HG03520 (cell line): ENCODE measurements at regions not wholly inside any gene's neighbourhood (a gene's known extent, or its start where the extent isn't known, plus 50 kb on each side); places are given as distances from the start of the nearest gene placed in this dataset.
"Not testable (repeated sequence)": the region's sequence is repeated elsewhere in the genome, so short reads cannot be mapped to it uniquely, and the experiment has no call there.

Experiments used
- ATAC-seq: cut with Tn5 transposase; IDR thresholded peaks from one replicate; pipeline ENCODE4 v1.9.1; 2021; ENCODE audit warnings: mild to moderate bottlenecking, moderate library complexity; ENCODE audit not compliant: unreplicated experiment

DNA sequence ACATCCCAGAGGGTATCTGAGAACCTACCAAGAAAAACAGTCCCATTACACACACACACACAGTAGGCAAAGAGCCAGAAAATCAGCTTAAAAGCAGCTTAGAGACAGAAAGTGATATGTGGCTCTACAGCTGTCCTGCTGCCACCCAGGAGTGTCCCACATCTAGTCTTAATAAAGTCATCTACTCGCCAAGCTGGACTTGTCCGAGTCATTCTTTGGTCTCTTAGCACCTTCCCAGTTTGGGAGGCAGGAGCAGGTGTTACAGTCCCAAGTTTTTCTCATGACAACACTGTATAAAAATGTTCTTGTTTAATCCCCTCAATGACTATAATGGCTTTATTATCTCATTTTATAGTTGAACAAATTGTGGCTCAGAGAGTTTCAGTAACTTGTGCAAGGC is 252.5 kb upstream of the CASK start:
- no peak for ATAC-seq

DNA sequence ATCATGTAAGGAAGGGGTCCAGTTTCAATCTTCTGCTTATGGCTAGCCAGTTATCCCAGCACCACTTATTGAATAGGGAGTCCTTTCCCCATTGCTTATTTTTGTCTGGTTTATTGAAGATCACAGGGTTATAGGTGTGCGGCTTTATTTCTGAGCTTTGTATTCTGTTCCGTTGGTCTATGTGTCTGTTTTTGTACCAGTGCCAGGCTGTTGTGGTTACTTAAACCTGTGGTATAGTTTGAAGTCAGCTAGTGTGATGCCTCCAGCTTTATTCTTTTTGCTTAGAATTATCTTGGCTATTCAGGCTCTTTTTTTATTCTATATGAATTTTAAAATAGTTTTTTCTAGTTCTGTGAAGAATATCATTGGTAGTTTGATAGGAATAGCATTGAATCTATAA is 234.6 kb upstream of the CASK start:
- not testable (repeated sequence) for ATAC-seq

DNA sequence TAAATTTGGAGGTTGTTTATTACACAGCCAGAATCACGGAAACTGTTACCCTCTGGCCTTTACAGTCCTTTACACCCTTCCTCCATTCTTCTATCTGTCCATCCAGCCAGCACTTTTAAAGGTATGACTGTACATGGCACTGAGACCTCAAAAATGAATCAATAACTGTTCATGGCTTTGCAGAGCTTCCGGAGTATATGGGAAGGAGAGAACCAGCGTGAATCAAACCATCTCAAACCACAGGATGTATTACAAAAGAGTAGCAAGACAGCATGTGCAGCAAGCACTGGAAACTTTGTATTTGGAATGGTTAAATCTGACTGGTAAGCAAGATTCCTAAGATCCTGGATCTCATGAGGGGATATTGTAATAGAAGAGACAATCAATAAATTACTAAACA is 228.5 kb upstream of the CASK start:
- no peak for ATAC-seq

DNA sequence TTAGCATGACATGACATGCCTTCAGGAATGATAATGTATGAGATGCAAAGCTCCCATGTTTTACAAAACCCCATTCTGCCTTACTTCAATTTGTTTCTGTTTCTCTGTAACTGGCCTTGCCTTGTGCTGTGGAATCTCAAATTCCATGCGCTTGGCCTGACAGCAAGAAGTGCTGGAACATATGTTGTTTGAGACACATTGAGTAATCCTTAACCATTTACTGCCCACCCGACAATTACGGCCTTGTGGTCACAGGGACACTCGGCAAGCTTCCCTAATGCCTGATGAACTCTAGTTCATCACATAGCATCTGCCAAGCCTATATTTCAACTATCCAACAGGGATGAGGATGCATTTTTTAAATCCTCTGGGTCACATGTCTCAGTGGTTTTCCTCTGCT is 226.4 kb upstream of the CASK start:
- ATAC-seq: no peak

DNA sequence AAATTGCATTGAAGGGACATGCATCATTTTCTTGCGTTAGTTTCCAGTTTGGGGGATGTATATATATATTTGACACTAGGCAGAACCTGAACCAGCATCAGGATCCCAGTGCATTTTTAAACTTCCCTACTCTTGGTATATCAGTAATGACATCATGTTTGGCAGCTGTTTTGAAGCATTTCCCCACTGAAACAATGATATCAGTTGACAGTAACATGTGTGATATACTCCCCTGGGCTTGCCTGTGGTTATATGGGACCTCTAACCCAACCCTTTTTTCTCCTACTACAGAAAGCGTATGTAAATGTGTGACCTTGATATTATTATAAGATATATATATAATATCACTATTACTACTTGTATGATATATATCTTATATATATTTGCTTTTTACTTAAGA is 225.9 kb upstream of the CASK start:
- no peak for ATAC-seq

DNA sequence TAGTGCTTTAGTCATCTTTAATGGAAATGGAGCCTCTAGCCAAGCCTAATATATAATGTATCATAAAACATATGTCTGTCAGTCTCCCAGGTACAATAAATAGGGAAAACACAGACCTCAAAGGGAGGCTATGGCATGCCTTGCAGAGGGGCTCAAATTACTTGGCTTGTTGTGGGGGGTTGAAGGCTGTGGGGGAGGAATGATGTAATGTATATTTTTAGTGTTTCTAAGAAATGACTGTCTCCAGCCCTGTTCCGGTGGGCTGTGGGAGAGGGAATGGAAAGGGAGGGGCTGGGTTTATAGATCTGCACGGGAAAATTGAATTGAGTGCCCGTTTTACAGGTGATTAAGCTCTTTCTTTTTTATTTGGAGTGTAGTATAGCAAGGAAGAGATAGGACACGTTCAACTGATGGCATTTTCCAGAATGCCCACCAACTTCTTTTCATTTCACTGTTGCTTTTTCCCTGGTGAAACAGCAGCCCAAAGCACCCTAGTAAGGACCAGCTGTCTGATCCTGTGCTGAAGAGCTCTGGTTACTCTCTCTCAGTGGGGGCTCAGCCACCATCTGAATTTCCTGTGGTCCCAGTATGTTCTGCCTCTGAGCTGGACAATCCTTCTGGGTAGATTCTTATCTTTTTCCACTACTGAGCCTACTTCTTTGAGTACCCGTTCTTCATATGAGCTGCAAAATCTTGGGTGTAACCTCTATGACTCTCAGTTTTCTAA is 220.7 kb upstream of the CASK start:
- no peak for ATAC-seq

DNA sequence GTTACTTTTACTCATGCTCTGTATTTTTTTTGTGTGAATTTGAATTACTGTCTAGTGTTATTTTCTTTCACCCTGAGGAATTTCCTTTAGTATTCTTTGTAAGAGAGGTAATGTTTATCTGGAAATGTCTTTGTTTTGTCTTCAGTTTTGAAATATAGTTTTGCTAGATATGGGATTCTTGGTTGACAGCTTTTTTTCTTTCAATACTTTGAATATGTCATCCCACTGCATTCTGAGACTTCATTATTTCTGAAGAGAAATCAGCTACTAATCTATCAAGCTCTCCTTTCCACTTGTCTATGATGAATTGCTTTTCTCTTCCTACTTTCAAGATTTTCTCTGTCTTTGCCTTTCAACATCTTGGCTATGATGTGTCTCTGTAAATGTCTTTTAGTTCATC is 217.0 kb upstream of the CASK start:
- ATAC-seq: no peak

DNA sequence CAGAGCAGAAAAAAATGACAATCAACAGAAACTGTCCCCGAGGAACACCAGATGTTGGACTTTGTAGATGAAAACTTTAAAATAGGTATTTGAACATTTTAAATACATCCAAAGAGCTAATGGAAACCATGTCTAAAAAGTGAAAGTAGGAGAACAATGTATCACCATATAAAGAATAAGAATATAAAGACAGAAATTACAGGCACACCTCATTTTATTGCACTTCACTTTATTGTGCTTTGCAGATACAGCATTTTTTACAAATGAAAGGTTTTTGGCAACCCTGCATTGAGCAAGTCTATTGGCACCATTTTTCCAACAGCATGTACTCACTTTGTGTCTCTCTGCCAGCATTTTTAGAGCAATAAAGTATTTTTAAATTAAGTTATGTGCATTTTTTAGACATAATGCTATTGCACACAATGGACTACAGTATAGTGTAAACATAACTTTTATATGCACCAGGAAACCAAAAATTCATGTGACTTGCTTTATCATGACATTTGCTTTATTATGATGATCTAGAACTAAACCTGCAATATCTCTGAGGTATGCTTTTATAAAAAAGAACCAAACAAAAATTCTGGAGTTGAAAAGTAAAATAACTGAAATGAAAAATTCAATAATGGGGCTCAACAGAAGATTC is 212.4 kb upstream of the CASK start:
- no peak for ATAC-seq

DNA sequence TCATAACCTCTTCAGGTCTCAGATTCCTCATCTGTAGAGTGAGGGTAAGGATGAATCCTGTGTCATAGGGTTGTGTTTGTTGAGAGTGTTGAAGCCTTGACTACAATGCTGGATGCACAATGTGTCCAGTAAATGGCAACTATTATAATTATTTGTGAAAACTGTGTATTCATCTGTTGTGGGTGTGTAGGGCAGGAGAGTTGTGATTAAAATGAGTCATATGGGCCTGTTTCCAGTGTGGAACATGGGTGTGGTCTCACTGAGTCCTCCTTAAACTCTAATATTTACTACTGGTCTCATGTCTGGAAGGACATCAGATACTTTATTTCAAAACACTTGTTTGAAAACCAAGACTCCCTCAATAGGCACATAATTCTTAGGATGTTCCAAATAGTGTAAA is 208.5 kb upstream of the CASK start:
- ATAC-seq: no peak

DNA sequence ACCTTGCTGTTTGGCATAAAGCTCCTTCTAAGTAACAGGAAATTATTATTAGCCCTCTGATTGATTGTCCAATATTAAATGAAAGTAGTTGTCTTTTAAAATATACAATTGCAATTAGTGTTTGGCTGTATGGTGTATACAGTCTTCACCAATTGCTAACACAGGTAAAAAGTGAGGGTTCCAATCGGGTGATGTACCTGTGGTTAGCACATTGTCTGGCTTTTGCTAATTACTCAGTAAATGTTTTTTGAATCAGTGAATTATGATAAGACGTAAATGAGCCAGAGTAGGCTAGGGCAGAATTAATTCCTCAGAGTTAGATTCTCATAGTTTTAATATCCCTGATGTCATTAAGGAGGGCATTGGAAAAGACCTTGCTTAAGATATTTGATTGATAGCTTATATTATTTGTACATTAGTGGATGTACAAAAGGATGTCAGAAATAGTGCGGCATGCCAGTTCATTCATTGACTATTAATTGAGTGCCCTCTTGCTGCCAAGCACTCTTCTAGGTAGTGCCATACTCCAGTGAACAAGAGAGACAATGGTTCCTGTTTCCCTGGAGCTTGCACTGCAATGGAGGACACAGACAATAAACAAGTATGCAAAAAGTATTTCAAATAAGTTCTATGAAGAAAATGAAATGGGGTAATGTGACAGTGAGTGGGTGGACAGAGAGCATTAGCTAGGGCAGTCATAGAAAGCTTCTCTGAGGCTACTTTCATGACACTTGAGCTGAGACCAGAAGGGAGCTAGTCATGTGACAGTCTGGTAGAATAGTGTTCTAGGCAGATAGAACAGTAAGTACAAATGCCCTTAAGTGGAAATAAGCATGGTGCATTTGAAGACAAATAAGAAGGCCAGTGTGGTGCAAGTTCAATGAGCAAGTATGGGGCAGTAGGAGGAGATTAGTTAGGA is 205.9 kb upstream of the CASK start:
- no peak for ATAC-seq

DNA sequence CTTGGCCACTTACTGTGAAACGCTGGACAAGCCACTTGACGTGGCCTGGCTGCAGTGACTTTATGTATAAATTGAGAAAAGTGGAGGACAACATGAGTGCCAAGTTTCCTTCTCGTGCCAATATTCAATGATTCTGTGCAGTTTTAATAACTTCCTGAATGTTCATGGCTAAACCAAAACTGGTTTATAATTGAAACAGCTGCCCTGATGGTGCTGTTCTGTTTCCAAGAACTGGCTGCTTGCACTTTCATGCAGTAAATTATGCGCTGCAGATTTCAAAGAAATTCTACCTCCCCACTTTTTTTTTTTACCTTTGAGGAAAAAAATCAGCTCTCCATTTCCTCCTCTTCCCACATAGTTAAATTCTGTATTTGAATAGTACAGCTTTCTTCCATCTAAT is 205.2 kb upstream of the CASK start:
- no peak for ATAC-seq

DNA sequence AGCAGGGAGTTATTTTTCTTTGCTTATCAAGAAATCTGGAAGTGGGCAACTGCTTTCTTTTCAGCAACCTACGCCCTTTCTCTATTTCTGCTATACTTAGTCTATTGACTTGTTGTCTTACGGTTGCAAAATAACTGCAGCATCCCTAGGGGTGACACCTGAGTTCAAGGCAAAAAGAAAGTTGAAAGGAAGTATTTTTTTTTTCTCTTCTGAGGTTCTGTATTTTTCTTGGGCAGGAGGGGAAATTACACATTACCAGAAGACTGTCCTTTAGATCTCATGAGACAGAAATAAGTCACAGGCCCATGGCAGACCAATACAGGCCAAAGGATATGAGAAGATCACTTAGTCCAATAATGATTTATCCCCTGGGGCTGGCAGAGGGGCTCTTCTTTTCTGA is 204.7 kb upstream of the CASK start:
- peak; percentile 45 for ATAC-seq

DNA sequence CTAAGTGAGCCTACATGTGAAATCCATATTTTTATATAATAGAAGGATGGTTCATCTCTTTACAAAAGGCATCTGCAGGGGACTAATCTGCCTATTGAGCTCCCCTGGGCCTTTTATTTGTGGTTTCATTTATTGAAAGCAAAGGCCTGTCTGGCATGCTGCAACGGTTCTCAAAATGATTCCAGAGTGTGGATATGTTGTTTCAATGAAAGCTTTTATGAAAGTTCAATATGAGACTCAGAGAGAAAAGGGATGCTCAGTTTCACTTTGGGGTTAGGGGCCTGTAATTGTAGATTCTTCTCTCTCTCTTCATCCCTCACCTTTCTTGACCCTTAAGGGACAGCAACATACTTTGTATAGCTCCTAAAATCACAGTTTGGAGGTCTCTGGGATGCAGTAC is 204.2 kb upstream of the CASK start:
- ATAC-seq: peak; percentile 20

DNA sequence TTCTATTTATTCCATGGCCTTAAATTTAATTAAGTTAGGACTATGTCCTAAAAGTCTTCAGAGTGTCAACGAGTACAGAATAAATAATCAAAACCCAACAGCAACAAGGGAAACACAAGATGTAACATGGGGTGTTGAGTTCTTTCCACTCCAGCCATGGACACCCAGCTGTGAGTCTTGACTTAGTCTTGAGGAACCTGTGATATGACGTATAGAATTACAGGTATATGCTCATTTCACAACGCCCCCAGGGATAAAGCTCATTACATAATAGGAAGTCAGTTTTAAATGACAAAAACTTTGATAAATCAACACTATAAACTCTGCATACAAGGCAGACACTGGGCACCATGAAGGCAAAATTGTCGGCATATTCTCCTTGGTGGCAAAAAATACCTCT is 200.0 kb upstream of the CASK start:
- no peak for ATAC-seq

DNA sequence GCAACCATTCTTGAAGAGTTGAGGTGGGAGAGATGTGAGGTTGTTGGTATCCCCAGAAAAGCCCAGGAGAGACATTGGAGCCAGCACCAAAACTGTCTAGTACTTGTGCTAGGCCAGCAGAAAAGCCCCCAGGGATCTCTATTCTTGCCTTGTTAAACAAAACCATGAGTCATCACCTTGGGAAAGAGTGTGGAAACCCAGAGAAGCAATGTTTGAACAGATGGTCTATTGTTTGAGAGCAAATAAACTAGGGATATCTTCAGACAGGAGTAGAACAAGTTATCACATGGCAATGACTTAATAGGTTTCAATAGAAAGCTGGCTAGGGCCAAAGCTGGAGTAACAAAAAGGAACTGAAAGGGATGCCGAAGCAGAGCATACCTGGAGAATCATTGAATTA is 195.7 kb upstream of the CASK start:
- no peak for ATAC-seq

DNA sequence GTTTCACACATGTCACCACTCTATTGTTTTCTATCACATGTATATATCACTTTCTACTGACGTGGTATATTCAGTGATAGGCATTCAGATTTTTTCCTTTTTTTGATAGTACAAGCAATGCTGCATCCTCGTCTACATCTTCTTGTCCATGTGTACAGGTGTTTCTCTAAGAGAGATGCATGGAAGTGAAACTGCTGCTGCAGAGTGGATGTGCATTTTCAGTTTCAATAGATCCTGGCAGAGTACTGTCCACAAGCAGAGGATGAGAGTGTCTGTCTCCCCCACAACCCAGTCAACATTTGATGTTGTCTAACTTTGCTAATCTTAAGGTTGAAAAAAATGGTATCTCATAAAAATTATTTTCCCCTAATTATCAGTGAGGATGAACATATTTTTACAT is 194.0 kb upstream of the CASK start:
- peak; percentile 86 for ATAC-seq

DNA sequence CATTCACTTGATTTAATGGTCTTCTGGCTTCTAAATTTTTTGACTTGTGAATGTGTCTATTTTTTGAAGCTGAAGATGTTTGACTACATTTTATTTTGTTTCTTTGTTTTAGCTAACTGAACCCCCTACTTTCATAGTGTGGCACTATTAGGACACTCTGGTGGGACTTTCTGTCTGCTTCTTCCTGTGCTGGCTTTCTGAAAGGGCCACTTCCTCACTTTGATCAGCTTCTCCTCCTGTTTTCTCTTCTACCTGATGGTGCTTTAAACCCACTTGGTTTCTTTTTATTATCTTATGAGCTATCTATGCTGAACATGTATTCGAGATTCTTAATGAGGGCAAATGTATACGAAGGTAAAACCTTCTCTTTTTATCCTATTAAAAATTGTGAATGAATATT is 186.1 kb upstream of the CASK start:
- no peak for ATAC-seq

DNA sequence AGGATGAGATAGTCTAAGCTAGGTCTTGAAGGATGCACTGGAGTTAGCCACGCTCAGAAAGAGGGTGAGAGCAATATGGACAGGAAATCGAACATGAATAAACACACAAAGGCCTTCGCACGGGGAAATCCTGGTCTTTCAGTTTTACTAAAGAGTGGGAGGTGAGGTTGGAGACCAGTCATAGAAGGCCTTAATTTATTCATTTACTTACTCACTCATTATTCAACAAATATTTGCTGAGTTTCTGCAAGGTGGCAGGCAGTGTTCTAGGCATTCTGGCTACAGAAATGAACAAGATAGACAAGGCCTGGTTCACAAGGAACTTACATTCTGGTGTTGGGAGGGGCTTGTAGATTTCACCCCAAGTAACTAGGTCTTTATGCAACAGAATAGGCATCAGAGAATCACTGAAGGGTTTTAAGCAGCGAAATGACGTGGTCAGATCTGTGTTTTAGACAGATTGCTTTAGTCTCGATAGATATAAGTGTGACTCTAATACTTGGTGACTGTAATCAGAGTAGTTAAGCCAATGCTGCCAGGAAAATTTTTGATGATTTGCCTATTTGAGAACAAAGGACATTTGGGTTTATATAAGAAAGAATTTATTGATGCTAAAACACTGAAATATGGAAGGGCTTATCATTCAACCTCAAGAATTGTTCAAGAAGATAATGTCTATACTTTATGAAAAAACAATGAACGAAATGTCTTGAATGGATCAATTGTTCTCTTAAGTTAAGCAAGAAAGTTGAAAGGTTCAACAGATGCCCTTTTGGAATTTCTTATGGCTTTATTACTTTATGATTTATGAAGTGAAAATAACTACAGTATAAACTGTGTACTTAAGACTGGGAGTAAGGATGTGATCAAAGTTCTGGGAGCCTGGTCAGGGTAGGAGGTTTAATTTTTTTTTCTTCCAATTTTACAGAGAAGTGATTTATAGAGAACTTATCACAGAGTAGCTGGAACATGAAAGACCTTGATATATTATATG is 184.4 kb upstream of the CASK start:
- no peak for ATAC-seq

DNA sequence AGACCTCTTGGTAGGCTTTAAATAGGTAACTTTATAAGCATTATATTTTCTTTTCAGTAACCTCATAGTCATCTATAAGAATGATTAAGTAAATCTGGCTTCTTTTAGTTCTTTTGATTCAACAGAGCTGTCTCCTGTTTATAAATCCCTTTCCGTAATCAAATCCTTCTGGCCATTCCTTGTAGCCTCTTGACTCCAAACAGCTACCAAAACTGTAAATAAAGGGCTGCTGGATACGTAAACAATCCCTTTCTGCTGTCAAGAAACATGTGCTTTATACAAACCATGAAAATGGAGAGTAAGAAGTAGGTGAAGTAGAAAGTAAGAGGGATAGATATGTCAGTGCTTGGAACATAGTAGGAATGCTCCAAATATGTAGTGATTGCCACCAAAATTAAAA is 183.2 kb upstream of the CASK start:
- ATAC-seq: no peak

DNA sequence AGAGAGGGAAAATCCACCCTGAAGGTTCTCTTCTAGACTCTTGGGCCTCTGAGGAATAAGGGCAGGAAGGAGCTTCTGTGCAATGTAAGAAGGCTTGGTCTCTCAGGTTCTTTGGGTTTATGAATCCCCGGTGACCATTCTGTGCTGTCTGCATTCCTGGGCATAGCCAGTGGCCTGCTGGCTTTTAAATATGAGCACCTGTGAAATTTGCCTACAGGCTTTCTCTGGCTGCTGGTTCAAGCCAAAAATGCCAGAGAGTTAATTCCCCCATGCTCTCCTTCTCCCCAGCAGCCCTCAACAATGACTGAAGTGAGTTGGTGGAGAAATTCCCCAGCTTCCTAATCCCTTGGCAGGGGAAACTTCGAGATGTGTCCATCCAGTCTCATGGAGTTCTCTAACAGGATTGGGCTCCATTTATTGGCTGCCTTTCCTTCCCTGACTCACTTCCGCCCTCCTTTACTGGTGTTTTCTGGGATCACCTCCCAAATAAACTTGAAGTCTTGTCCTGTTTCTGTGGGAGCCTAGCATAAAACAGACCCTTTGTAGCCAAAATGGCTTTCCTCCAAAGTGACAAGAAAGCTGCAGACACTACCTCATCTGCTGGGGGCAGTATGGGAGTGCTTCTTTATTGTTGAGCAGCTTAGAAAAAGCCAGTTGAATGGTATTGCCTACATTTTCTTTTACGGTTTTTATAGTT is 179.4 kb upstream of the CASK start:
- ATAC-seq: no peak
